ENCODE measurements at regions not wholly inside any gene's neighbourhood (a gene's known extent, or its start where the extent isn't known, plus 50 kb on each side); places are given as distances from the start of the nearest gene placed in this dataset.

- no peak for DNase-seq (ENCODE audit: low read depth in 2 of 2)
Observed at GRCh38 chr10:8481718-8482504, 427.4 kb downstream of the GATA3 start.

DNA sequence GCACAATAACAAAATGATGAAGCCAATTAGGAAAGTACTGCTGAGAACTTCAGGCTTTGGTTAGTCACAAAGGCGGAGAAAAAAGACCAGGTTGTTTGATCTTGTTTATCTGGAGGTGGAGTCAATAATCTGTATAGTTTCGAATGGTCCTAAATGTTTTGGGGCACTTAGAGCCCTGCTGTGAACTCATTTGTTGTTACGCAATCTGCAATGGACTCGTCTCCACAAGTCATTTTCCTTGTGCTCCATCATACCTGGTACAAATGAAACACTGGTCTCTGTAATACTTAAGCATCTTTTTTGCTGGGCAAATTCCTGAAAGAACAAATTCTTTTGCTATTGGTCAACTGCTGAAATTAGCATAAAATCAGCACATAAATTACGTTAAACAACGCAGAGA is 430.5 kb downstream of the GATA3 start:
- no peak for DNase-seq (ENCODE audit: low read depth in 2 of 2)

DNA sequence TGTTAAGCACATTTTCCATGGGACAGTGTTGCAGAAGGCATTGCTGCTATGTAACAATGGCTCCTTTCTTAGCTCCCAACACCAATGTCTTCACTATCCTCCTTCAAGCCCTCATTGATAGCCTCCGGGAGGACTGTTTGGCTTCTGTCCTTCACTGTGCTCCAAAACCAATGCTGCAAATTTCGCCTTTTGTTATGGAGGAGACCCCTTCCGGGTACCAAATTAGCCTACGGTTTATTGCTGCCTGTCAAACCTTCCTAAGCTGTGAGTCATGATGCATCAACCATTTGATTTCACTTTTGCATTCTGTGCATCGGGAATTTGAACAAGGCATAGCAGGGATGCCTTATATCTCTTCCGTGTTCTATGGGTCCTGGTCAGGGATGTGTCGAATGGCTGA is 432.9 kb downstream of the GATA3 start:
- DNase-seq (ENCODE audit: low read depth in 2 of 2): no peak

- DNase-seq (ENCODE audit: low read depth in 2 of 2): no peak
Observed at GRCh38 chr10:8489232-8489631, 434.7 kb downstream of the GATA3 start.

- no peak for DNase-seq (ENCODE audit: low read depth in 2 of 2)
Observed at GRCh38 chr10:8489823-8490222, 435.3 kb downstream of the GATA3 start.

GRCh38 chr10:8498290-8498689 is 443.8 kb downstream of the GATA3 start:
- DNase-seq (ENCODE audit: low read depth in 2 of 2): no peak

DNA sequence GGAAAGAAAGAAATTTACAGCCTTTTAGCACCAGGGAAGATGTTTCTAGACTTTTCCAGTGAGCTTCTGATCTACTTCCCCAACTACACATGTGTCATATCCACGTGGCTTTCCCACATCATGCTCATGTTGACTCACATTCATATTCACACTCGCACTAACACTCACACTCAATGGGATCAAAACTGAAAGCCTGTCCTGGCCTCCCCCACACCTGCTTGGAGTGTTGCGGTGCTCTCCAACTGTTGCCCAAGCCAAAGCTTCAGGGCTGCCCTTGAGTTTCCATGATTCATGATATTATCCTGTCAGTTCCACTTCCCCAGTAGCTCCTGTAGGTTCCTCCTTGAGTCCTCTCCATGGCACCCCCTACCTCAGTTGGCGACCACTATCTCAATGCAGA is 444.4 kb downstream of the GATA3 start:
- DNase-seq (ENCODE audit: low read depth in 2 of 2): peak; percentile 2 to 42

GRCh38 chr10:8499312-8499711 is 444.8 kb downstream of the GATA3 start:
- DNase-seq (ENCODE audit: low read depth in 2 of 2): no peak

- no peak for DNase-seq (ENCODE audit: low read depth in 2 of 2)
Observed at GRCh38 chr10:8499752-8500390, 445.4 kb downstream of the GATA3 start.

GRCh38 chr10:8502573-8502972 is 448.1 kb downstream of the GATA3 start:
- no peak for DNase-seq (ENCODE audit: low read depth in 2 of 2)

DNA sequence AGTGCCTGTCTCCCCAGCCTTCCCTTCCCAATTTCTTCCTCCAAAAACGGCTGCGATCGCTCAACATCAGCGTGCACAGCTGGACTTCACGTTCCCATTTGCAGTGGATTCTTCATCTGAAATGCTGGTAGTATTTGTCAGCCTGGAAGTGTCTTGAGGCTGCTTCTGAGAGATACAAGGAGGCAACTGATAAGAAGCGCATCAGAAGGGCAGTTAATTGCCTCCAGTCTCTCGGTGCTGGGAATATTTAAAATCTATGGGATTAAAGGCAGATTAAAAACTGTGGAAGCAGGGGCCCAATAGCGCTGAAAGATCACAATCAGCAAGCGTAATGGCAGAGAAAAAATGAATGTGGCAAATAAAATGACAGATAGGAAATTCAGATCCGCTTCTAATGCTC is 450.0 kb downstream of the GATA3 start:
- DNase-seq (ENCODE audit: low read depth in 2 of 2): no peak

DNA sequence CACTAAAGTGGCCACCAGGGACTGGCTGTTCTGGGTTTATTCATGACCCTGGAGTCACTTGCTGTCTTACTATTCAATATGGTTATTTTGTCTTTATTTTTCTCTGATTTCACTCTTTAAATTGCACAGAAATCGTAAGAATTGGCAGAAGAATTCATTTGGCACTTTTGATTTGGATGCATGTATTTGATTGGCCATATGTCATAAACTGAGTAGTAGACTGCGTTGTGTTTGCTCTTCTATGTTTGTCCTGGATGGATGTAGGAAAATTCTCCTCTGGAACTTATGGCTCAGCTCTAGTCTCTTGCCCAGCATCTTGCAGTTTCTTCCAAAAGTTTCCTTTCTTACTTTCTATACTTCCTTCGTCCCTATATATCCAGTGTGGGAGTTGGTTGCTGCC is 452.7 kb downstream of the GATA3 start:
- no peak for DNase-seq (ENCODE audit: low read depth in 2 of 2)

- DNase-seq (ENCODE audit: low read depth in 2 of 2): no peak
Observed at GRCh38 chr10:8508882-8509281, 454.4 kb downstream of the GATA3 start.

GRCh38 chr10:8510471-8510870 is 456.0 kb downstream of the GATA3 start:
- no peak for DNase-seq (ENCODE audit: low read depth in 2 of 2)

DNA sequence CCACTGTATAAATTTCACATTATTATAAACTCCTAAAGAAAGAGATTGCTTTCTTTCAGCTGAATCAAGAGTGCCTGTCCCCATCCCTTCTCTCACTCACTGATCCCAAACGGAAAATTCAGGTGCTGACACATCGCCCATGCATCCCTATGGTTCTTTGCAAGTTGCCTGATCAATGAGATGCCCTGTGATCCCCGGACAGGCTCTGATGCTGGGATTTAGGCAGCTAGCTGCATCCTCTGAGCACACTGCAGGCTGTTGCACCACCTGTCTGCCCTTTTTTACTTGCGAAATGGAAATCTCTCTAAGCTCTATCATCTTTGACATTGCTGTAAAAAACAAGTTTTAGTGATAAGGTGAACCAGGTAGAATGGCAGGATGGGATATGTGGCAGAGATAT is 456.5 kb downstream of the GATA3 start:
- DNase-seq (ENCODE audit: low read depth in 2 of 2): no peak

- DNase-seq (ENCODE audit: low read depth in 2 of 2): no peak
Observed at GRCh38 chr10:8513155-8514147, 459.0 kb downstream of the GATA3 start.

DNA sequence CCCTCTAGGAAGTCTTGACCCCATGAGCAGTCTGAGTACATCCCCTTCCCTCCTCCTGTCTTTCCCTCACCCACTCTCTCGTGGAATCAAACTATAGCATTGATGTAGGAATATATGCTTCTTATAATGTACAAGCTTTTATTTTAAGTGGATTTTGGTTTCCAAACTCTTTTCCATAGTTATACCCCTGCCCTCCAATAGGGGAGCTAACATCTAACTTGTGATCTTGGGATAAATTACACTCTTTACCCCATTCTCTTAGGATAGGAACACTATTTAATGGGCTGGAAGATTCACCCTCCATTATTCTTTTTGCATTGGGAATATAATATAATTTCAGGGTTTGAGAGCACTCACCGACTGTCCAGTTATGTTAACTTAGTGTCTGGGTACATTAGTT is 465.9 kb downstream of the GATA3 start:
- DNase-seq (ENCODE audit: low read depth in 2 of 2): no peak

- no peak for DNase-seq (ENCODE audit: low read depth in 2 of 2)
Observed at GRCh38 chr10:8527773-8528172, 473.3 kb downstream of the GATA3 start.

DNA sequence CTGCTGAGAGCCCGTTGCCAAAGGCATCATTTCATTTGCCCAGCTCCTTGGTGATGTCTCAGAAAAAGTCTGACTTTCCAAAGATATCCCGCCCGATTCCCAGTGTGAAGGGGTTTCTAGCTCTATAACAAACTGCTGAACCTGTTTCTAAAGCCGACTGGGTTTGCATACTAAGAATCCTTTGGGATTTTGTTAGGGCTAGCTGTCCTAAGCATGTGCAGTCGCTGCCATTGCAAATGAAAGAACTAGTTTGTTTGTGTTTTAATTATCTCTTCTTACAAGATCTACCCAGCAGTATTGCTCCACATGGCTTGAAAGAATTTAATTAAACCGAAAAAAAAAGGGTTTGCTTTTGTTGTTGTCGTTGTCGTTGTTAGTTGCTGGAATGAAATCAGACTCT is 476.6 kb downstream of the GATA3 start:
- DNase-seq (ENCODE audit: low read depth in 2 of 2): no peak

GRCh38 chr10:8532647-8533046 is 478.2 kb downstream of the GATA3 start:
- no peak for DNase-seq (ENCODE audit: low read depth in 2 of 2)

DNA sequence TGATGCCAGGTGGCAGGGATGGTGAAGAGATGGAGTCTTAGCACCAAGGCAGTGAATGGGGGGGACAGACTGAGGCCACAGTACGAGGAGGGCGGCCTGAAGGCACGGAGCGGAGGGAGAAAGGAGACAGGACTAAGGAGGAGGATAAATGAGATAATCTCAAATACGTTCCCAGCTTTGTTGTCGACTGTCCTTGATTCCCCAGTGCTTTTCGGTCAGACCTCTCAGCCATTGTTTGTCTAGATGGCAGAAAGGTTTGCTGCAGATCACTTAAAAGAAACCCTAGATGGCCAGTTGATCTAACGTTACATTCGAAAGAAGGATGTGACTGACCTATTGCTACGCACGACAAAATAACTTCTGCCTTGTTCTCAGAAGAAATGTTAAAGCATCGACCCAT is 479.0 kb downstream of the GATA3 start:
- DNase-seq (ENCODE audit: low read depth in 2 of 2): no peak

DNA sequence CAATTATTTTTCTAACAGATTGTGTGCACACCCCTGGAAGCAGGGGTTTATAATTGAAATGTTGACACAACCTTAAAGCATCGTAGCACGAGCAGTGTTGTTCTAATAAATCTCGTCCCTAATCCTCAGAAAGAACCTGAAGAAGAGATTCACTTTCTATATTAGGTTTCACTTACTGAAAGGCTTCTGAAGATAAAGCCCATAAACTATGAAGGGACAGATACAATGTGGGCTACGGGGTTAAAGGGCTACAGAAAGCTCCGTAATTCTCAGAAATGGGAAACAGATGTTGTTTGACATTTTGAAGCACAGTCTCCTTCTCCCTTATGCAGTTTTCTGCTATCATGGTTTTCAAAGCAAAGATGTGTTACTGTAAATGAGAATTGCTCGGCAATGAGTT is 479.6 kb downstream of the GATA3 start:
- no peak for DNase-seq (ENCODE audit: low read depth in 2 of 2)
